HTR-8/SVneo (cell line): ENCODE measurements at regions not wholly inside any gene's neighbourhood (a gene's known extent, or its start where the extent isn't known, plus 50 kb on each side); places are given as distances from the start of the nearest gene placed in this dataset.
A peak's percentile ranks its signal among the peaks of the same experiment; 100 is the strongest.

Source experiments
- DNase-seq: peaks from one replicate; pipeline ENCODE4 v3.0.0; 2011; ENCODE audit warnings: low spot score, mixed read lengths; ENCODE audit not compliant: insufficient read length
- FAIRE-seq: peaks from 2 replicates; lab custom pipeline; 2011; peaks lifted over from hg19 to GRCh38; lab: Jason Lieb, UNC

- DNase-seq (no peak), FAIRE-seq (no peak)
Observed at GRCh38 chr13:73910733-73911132, 223.5 kb downstream of the KLF12 start.

DNA sequence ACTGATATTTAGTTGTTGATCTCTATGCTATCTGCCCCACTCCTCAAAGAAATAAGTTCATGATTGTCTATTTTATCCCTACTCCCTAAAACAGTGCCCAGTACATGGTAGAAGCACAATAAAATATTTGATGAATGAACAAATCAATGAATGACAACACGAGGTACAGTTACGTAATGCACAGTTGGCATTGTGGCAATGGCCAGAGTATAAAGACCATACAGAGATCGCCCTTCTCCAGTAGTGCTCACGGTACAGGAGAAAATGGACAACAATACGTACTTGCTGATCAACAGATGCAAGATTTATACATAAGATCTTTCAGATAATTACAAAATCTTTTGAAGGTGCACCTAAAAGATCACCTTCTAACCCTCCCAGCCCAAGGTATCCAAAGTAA, 225.4 kb downstream of the KLF12 start:
- no peak for DNase-seq
- FAIRE-seq: no peak

DNA sequence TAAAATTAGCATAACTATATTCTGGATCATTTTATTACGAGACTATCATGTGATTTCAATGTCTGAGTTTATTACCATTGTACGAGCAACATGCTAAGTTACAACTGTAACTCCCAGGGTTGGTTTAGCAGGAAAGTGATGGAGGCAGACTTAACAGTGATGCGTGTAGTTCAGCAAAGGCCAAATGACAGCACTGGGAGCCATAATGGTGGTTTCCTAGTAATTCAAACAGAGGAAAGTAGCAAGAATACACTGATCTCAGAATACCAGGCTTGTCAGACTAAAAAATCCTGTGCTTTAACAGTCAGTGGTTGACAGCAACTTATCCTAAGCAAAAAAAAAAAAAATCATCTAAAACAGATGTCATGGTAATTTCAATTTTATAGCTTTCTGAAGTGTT, 229.6 kb downstream of the KLF12 start:
- DNase-seq (no peak), FAIRE-seq (no peak)

DNA sequence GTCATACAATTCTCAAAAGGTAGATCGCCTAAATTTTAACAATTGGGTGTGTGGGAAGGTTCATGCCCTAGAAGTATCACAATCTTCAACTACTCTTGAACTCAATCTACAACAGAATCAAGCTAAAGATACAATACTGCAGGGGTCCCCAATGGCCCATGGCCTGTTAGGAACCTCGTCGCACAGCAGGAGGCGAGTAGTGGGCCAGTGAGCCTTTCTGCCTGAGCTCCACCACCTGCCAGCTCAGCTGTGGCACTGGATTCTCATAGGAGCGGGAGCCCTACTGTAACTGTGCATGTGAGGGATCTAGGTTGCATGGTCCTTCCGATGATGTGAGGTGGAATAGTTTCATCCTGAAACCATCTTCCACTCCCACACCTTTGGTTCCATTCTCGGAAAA, 230.6 kb downstream of the KLF12 start:
- DNase-seq: no peak

DNA sequence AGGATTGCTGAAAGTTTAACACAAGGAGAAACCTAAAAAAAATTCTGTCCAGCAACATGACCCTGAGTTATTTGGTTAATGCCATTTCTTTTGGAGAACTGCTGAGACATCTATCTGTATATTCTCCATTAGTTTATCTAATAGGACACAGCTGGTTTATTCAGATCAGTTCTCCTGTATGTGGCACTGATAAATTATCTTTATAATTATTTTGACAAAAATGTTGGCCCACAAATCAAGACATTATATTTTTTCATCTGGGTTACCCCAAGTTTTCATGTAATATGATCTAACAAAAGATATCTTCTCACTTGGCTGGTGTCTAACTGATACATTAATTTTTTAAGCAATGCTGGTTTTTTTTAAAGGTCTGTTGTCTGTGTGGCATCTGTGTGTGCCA, 231.4 kb downstream of the KLF12 start:
- no peak for FAIRE-seq

More for the DNA sequence above, 230.6 kb downstream of the KLF12 start:
- FAIRE-seq: no peak

GRCh38 chr13:73902296-73902695, 231.9 kb downstream of the KLF12 start:
- DNase-seq (no peak), FAIRE-seq (no peak)

More for the DNA sequence above, 231.4 kb downstream of the KLF12 start:
- no peak for DNase-seq

- DNase-seq (no peak), FAIRE-seq (no peak)
Observed at GRCh38 chr13:73901324-73902068, 232.7 kb downstream of the KLF12 start.

- no peak for DNase-seq
- FAIRE-seq: no peak
Observed at GRCh38 chr13:73900591-73900990, 233.6 kb downstream of the KLF12 start.

GRCh38 chr13:73898899-73899298, 235.3 kb downstream of the KLF12 start:
- DNase-seq (no peak), FAIRE-seq (no peak)

- FAIRE-seq (no peak), DNase-seq (peak; percentile 5)
Observed at GRCh38 chr13:73898276-73898675, 235.9 kb downstream of the KLF12 start.

DNA sequence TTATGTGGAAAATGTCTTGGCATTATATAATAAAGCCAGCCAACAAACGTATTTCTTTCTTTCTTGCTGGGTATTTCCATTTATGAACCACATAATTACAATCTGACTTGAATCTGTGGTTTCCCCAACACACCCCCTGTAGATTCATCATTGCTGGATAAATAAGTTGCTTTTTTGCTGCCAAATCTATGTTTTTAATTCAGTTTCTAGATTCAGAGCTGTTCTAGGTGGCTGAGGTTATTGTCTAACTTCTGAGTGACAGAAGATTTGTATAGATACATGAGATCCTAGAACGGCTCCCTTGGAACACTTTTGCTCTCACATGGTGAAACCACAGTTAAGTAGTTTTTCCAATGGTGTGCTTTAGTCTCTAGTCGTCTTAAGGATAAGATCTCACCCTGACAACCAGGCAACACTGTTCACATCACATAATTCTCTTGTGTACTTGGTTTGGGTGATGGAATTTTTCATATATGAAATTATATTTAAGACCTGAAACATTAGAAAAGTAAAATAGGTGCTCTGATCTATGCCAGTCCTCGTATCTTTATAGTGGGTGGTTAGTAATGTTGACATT, 239.1 kb downstream of the KLF12 start:
- no peak for FAIRE-seq
- DNase-seq: no peak

GRCh38 chr13:73893833-73894232, 240.4 kb downstream of the KLF12 start:
- DNase-seq: no peak
- no peak for FAIRE-seq

- no peak for FAIRE-seq
- DNase-seq: no peak
Observed at GRCh38 chr13:73891805-73892204, 242.4 kb downstream of the KLF12 start.

DNA sequence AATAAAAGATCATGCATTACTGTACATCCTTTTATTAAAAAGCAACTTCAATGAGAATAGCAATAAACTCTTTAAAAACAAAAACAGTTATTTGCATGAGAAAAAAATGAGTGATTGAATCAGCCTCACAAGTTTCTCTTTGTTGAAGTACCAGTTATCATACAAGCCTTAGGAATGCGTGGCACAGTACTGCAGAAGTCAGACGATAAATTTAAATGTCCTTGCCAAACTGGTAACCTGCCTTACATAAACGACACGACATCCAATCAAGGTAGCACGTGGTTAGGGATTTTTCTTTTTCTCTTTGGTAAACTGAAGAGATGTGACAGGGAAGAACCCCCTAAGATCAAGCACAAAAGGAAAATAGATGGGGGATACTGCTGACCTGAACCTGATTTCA, 251.0 kb downstream of the KLF12 start:
- DNase-seq (no peak), FAIRE-seq (no peak)

- FAIRE-seq (no peak), DNase-seq (no peak)
Observed at GRCh38 chr13:73880365-73880764, 253.8 kb downstream of the KLF12 start.

DNA sequence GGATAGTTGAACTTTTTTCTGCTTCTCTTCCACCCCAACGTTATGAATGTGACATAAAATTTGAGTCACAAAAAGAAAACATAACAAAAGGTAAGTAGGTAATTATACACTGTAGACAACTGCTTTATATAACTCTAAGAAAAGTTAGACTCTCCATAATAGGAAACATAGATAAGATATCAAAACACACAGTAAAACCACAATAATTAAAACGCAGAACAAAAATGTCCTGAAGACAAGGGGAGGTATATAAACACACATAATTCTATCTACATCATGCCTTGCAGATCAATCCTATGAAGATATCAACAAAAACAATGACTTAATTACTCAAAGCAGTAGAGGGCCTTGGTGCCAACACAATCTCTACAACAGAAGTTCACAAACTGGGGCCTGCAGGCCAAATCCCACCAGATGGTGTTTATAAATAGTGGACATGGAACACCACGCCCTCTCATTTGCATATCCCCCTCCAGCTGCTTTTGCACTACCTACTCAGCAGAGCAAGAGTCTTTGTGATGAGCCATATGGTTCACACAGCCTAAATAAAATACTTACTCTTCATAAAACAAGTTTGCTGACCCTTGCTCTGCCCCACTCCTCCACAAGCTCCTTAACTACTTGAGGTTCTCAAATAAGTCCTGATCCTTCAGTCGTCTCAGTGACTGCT, 254.7 kb downstream of the KLF12 start:
- DNase-seq: no peak
- no peak for FAIRE-seq

GRCh38 chr13:73877399-73877798, 256.8 kb downstream of the KLF12 start:
- FAIRE-seq: no peak
- no peak for DNase-seq

GRCh38 chr13:73876323-73876722, 257.9 kb downstream of the KLF12 start:
- FAIRE-seq: no peak
- no peak for DNase-seq

GRCh38 chr13:73873940-73874830, 260.0 kb downstream of the KLF12 start:
- DNase-seq: no peak
- FAIRE-seq: no peak

GRCh38 chr13:73872397-73872796, 261.8 kb downstream of the KLF12 start:
- DNase-seq: no peak
- no peak for FAIRE-seq
